ENCODE measurements at regions not wholly inside any gene's neighbourhood (a gene's known extent, or its start where the extent isn't known, plus 50 kb on each side); places are given as distances from the start of the nearest gene placed in this dataset.

DNA sequence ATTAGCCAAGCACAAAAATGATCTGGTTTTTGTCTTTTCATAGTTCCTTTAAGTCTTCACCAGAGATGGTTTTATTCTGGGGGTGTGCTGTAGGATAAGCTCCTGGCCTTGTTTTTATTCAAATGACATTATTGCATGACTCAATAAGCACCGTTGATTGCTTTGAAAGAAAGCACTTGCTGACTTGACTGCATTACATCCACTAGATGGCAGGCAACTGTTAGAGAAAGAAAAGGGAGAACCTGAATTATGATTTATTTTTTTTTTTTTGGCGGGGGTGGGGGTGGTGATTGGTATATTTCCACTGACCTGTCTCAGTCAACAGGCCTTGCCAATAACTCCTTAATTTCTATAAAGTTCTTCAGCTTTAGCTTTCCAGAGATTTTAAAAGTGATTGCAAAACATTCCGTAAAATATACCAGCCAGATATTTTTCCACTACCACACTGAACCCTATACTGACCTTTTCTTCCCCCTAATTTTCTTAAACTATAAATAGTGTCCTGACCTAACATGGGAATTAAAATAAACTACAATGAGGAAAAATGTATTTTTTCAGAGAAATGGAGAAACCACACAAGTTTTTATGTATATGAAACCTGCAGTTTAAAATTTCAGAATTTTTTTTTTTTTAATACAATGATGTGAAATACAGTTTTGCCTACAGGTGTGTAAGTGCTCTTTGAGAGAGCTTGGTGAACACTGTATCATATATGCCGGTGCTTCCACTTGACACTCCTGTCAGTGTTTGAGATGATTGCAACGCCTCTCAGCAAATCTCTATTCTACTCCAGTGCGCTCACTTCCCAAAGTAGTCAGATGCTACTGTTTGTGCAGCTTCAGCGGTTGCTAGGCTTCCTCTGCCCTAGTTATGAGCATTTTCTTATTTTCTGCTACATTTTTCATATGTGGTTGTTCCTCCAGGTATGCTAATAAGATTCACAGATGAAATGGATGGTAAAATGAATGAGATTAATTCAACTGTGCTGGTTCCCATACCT is 274.3 kb downstream of the CD109 start:
- Mint-ChIP-seq H3K9me3 (peaks cover 2% of the 10 kb centered on the region; the same call in 1 of the 3 replicates), H3K4me1 (peaks cover 13% of the 10 kb centered on the region), H3K36me3 (ENCODE audit: low read depth) (no peaks in the 10 kb centered on the region), H3K27ac (peak overlapping the region; percentile 90), H3K27me3 (ENCODE audit: insufficient read depth, low read depth, poor library complexity) (peaks cover 3% of the 10 kb centered on the region), H3K4me3 (no peak overlapping the region; the same call in 2 of the 3 replicates)
- no peaks in the 10 kb centered on the region for H4K20me1 ChIP-seq (replicated peaks; ENCODE audit: insufficient read depth)
- H3K27me3 ChIP-seq (ENCODE audit: insufficient read depth), result no peaks in the 10 kb centered on the region
- no peaks in the 10 kb centered on the region for H3K79me2 ChIP-seq (replicated peaks; ENCODE audit: insufficient read depth)
- H2AFZ ChIP-seq, result no peak overlapping the region
- no peak overlapping the region for H3K27ac ChIP-seq (ENCODE audit: low read depth)
- H3K4me2 ChIP-seq, result no peak overlapping the region
- H3K4me1 ChIP-seq (ENCODE audit: insufficient read depth), result peaks cover 14% of the 10 kb centered on the region
- H3K9me2 ChIP-seq (ENCODE audit: insufficient read depth), result no peaks in the 10 kb centered on the region
- peak; percentile 69 for ATAC-seq
- no peaks in the 10 kb centered on the region for H3K36me3 ChIP-seq (ENCODE audit: insufficient read depth)
- peak; percentile 80 for DNase-seq (ENCODE audit: low spot score)
- TF ChIP-seq NANOG (IDR thresholded peaks at IDR 0.05; ENCODE audit: borderline replicate concordance) (no peak), CTCF (conservative IDR thresholded peaks at IDR 0.05; ENCODE audit: low read depth in 2 of 2) (peak; percentile 73 to 92)
- H3F3A ChIP-seq (replicated peaks; ENCODE audit: low read depth), result no peaks in the 10 kb centered on the region
- H3K4me3 ChIP-seq, result no peak overlapping the region

- H3K27me3 Mint-ChIP-seq (ENCODE audit: insufficient read depth, low read depth, poor library complexity), result peaks cover 3% of the 10 kb centered on the region
- no peak overlapping the region for H3K4me3 ChIP-seq
- no peak overlapping the region; the same call in 1 of the 2 replicates for H2AFZ ChIP-seq
- no peak for DNase-seq (ENCODE audit: low spot score)
- H3K4me1 Mint-ChIP-seq, result peaks cover 15% of the 10 kb centered on the region
- no peak overlapping the region for H3K4me3 Mint-ChIP-seq
- no peaks in the 10 kb centered on the region for H3K36me3 ChIP-seq (ENCODE audit: insufficient read depth)
- no peaks in the 10 kb centered on the region for H3K79me2 ChIP-seq (replicated peaks; ENCODE audit: insufficient read depth)
- 0 out of 2 replicates have a peak overlapping the region, but pooled peaks have one; percentile 51 for H3K27ac Mint-ChIP-seq
- ATAC-seq, result no peak
- H3K4me1 ChIP-seq (ENCODE audit: insufficient read depth), result peaks cover 14% of the 10 kb centered on the region
- no peaks in the 10 kb centered on the region for H3K36me3 Mint-ChIP-seq (ENCODE audit: low read depth)
- no peaks in the 10 kb centered on the region for H3K27me3 ChIP-seq (ENCODE audit: insufficient read depth)
- H3K4me2 ChIP-seq, result no peak overlapping the region
- H3K9me2 ChIP-seq (ENCODE audit: insufficient read depth), result no peaks in the 10 kb centered on the region
- no peak overlapping the region for H3K27ac ChIP-seq (ENCODE audit: low read depth)
- H4K20me1 ChIP-seq (replicated peaks; ENCODE audit: insufficient read depth), result no peaks in the 10 kb centered on the region
- H3F3A ChIP-seq (replicated peaks; ENCODE audit: low read depth), result no peaks in the 10 kb centered on the region
- H3K9me3 Mint-ChIP-seq, result no peaks in the 10 kb centered on the region; the same call in 2 of the 3 replicates
- no peak for TF ChIP-seq JUNB (IDR thresholded peaks at IDR 0.05; ENCODE audit: unreplicated experiment)
- no peak for TF ChIP-seq NANOG (IDR thresholded peaks at IDR 0.05; ENCODE audit: borderline replicate concordance)
- no peak for TF ChIP-seq POLR2AphosphoS5 (IDR thresholded peaks at IDR 0.05; ENCODE audit: low read depth)
- TF ChIP-seq EZH2 (IDR thresholded peaks at IDR 0.05; ENCODE audit: low read depth, unreplicated experiment), result no peak
- TF ChIP-seq CREB1 (CRISPR knock-in tag; IDR thresholded peaks at IDR 0.05; ENCODE audit: low read depth), result no peak
- no peak for TF ChIP-seq ZNF114 (CRISPR knock-in tag; IDR thresholded peaks at IDR 0.05)
- no peak for TF ChIP-seq ZNF462 (CRISPR knock-in tag; IDR thresholded peaks at IDR 0.05)
- TF ChIP-seq EZH2phosphoT487 (IDR thresholded peaks at IDR 0.05; ENCODE audit: unreplicated experiment), result no peak
- TF ChIP-seq CTCF (conservative IDR thresholded peaks at IDR 0.05; ENCODE audit: low read depth in 2 of 2), result no peak
These were observed 272.3 kb downstream of the CD109 start for GRCh38 chr6:73968221-73968757.

Measured in GM23338 (cell line).